Neural crest cell (in vitro differentiated cells): ENCODE measurements at regions not wholly inside any gene's neighbourhood (a gene's known extent, or its start where the extent isn't known, plus 50 kb on each side); places are given as distances from the start of the nearest gene placed in this dataset.

Experiments used
- DNase-seq: peaks from one replicate; pipeline ENCODE4 v3.0.0; 2021; ENCODE audit warnings: low read depth, mixed read lengths, low spot score
- H3K27ac Mint-ChIP-seq: one replicate; pipeline ENCODE4 v1.8.0; 2021; ENCODE audit warnings: mild to moderate bottlenecking, mixed read lengths; ENCODE audit not compliant: unreplicated experiment
- H3K27me3 Mint-ChIP-seq: 2 replicates; pipeline ENCODE4 v1.8.0; 2021; ENCODE audit warnings: low read depth, mild to moderate bottlenecking, mixed read lengths
- H3K36me3 Mint-ChIP-seq: 2 replicates; pipeline ENCODE4 v1.8.0; 2021; ENCODE audit warnings: low read depth, mild to moderate bottlenecking, mixed read lengths
- H3K4me1 Mint-ChIP-seq: 2 replicates; pipeline ENCODE4 v1.8.0; 2021; ENCODE audit warnings: mixed read lengths
- H3K4me3 Mint-ChIP-seq: one replicate; pipeline ENCODE4 v1.8.0; 2021; ENCODE audit warnings: mild to moderate bottlenecking, mixed read lengths
- H3K9me3 Mint-ChIP-seq: 2 replicates; pipeline ENCODE4 v1.8.0; 2021; ENCODE audit warnings: mixed read lengths
- TF ChIP-seq, protein P1 (sequence below): fragments of 200-600 bp; sonication (generic); conservative IDR thresholded peaks from 2 replicates; pipeline ENCODE4 v1.5.0; 2021; ENCODE audit warnings: antibody characterized with exemption, mild to moderate bottlenecking

GRCh38 chr6:44010411-44011349, 116.6 kb downstream of the MRPL14 start:
- DNase-seq: no peak
- Mint-ChIP-seq H3K4me3 (no peak overlapping the region), H3K9me3 (no peaks in the 10 kb centered on the region), H3K27me3 (peaks cover 12% of the 10 kb centered on the region), H3K36me3 (no peaks in the 10 kb centered on the region), H3K27ac (no peak overlapping the region), H3K4me1 (peaks cover 3% of the 10 kb centered on the region)
- TF ChIP-seq, protein P1, sequence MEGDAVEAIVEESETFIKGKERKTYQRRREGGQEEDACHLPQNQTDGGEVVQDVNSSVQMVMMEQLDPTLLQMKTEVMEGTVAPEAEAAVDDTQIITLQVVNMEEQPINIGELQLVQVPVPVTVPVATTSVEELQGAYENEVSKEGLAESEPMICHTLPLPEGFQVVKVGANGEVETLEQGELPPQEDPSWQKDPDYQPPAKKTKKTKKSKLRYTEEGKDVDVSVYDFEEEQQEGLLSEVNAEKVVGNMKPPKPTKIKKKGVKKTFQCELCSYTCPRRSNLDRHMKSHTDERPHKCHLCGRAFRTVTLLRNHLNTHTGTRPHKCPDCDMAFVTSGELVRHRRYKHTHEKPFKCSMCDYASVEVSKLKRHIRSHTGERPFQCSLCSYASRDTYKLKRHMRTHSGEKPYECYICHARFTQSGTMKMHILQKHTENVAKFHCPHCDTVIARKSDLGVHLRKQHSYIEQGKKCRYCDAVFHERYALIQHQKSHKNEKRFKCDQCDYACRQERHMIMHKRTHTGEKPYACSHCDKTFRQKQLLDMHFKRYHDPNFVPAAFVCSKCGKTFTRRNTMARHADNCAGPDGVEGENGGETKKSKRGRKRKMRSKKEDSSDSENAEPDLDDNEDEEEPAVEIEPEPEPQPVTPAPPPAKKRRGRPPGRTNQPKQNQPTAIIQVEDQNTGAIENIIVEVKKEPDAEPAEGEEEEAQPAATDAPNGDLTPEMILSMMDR: no peak

DNA sequence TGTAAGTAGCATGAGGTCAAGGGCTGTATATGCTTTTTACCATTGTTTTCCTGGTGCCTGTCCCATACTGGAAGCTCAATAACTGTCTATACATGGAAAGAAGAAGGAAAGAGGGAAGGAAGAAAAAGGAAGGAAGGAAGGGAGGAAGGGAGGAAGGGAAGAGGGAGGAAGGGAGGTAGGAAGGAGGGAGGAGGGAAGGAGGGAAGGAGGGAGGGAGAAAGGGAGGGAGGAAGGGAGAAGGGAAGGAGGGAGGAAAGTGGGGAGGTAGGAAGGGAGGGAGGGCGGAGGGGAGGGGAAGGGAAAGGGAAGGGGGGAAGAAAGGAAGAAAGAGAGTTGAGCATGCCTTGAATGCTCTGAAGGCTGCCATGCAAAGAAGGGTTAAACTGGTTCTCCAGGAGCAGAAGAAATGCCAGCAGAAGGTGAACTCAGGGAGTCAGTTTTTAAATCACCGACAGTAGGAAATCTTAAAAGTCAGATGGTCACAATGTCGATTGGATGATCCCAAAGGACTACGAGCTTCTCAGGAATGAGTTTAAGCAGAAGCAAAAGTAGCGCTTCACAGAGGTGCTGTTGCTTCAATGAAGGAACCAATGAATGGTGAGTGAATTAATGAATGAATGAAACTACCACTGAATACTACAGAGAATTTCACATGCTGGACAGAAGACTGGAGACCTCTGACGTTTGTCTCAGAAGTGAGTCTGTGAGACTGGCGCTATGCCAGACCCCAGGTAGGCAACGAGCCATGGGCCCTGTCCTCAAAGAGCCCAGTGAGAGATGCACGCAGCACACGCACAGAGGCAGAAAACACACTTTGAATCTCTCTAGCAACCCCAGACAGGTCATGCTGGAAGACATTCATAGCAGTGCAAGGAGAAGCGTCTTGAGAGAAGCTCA, 117.6 kb downstream of the MRPL14 start:
- H3K4me1 Mint-ChIP-seq: peaks cover 10% of the 10 kb centered on the region
- H3K4me3 Mint-ChIP-seq: no peak overlapping the region
- H3K36me3 Mint-ChIP-seq: no peaks in the 10 kb centered on the region
- DNase-seq: no peak
- H3K9me3 Mint-ChIP-seq: no peaks in the 10 kb centered on the region
- TF ChIP-seq, protein P1: no peak
- peaks cover 18% of the 10 kb centered on the region for H3K27me3 Mint-ChIP-seq
- peak overlapping the region; percentile 73 for H3K27ac Mint-ChIP-seq

- Mint-ChIP-seq H3K27me3 (peaks cover 26% of the 10 kb centered on the region), H3K9me3 (no peaks in the 10 kb centered on the region), H3K36me3 (no peaks in the 10 kb centered on the region), H3K4me3 (no peak overlapping the region), H3K27ac (peak overlapping the region; percentile 73), H3K4me1 (peaks cover 10% of the 10 kb centered on the region)
- TF ChIP-seq, protein P1: no peak
- DNase-seq: no peak
Measured at GRCh38 chr6:44008821-44009370, 118.4 kb downstream of the MRPL14 start.

DNA sequence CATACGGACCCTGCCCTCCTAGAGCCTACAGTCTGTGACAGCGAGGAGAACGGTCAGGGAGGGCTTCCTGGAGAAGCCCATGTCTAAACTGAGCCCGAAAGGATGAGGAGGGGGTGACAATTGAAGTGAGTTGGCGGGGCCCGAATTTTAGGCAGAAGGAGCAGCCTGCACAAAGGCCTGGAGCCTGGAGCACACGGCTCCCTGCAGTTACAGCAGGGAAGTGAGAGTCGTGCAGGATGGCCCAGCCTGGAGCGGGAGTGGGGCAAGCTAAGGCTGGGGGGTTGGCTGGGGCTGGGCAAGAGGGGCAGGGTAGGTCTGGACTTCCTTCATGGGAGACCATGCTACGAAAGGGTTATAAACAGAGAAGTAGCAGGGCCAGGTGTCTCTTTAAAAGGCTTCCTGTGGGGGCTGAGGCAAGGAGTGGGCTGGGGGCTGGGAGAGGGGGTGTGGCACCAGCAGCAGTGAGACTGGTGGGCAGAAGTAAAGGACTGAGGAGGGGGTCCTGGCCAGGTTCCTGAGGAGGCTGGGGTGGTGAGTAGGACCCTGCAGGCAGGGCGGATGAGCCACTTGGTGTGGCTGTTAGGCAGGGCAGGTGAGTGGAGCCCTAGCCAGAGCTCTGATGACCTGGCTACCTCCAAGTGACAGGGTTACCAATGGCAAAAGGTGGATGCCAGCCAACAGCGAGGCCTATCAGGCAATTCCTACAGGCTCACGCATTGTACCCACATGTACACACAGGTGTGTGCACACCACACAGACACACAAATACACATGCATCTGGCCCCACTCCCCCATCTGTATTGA, 119.2 kb downstream of the MRPL14 start:
- no peak overlapping the region for H3K27ac Mint-ChIP-seq
- no peaks in the 10 kb centered on the region for H3K36me3 Mint-ChIP-seq
- TF ChIP-seq, protein P1: no peak
- no peak for DNase-seq
- no peak overlapping the region for H3K4me3 Mint-ChIP-seq
- H3K27me3 Mint-ChIP-seq: peaks cover 35% of the 10 kb centered on the region
- H3K9me3 Mint-ChIP-seq: no peaks in the 10 kb centered on the region
- peaks cover 10% of the 10 kb centered on the region for H3K4me1 Mint-ChIP-seq

- H3K27ac Mint-ChIP-seq: peak overlapping the region; percentile 77
- peaks cover 43% of the 10 kb centered on the region for H3K27me3 Mint-ChIP-seq
- H3K36me3 Mint-ChIP-seq: no peaks in the 10 kb centered on the region
- no peak overlapping the region for H3K4me3 Mint-ChIP-seq
- DNase-seq: no peak
- TF ChIP-seq, protein P1: no peak
- peaks cover 10% of the 10 kb centered on the region for H3K4me1 Mint-ChIP-seq
- H3K9me3 Mint-ChIP-seq: no peaks in the 10 kb centered on the region
Measured at GRCh38 chr6:44006872-44007303, 120.4 kb downstream of the MRPL14 start.
